ENCODE measurements at regions not wholly inside any gene's neighbourhood (a gene's known extent, or its start where the extent isn't known, plus 50 kb on each side); places are given as distances from the start of the nearest gene placed in this dataset.

DNA sequence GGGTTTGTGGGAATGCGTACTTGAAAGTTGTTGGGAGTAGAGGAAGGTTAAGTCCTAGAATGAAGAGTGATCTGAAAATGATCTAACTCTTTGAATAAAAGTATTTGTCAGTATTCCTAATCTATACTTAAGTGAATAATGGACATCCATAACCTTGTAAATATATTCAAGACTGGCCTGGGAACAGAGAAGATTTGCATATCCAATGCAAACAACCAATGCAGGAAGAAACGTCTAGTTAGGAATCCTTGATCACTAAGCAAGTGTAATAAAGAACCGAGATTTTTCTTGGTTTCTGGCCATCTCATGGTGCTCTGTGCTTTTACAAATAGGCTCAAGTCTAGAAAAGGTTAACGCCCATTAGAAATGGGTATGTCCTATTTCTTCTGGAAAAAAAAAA is 157.1 kb downstream of the RAB11FIP2 start:
- H3K36me3 Mint-ChIP-seq (ENCODE audit: low read depth) = peaks cover 8% of the 10 kb centered on the region; the same call in 1 of the 2 replicates
- H3K27ac Mint-ChIP-seq = no peak overlapping the region

GRCh38 chr10:117892681-117893220 is 154.0 kb downstream of the RAB11FIP2 start:
- H3K27ac Mint-ChIP-seq = no peak overlapping the region
- no peak for DNase-seq
- no peak overlapping the region for H3K4me3 Mint-ChIP-seq
- peaks cover 27% of the 10 kb centered on the region for H3K9me3 Mint-ChIP-seq
- peaks cover 2% of the 10 kb centered on the region; the same call in 1 of the 2 replicates for H3K27me3 Mint-ChIP-seq (ENCODE audit: insufficient read depth)
- TF ChIP-seq, protein P1, sequence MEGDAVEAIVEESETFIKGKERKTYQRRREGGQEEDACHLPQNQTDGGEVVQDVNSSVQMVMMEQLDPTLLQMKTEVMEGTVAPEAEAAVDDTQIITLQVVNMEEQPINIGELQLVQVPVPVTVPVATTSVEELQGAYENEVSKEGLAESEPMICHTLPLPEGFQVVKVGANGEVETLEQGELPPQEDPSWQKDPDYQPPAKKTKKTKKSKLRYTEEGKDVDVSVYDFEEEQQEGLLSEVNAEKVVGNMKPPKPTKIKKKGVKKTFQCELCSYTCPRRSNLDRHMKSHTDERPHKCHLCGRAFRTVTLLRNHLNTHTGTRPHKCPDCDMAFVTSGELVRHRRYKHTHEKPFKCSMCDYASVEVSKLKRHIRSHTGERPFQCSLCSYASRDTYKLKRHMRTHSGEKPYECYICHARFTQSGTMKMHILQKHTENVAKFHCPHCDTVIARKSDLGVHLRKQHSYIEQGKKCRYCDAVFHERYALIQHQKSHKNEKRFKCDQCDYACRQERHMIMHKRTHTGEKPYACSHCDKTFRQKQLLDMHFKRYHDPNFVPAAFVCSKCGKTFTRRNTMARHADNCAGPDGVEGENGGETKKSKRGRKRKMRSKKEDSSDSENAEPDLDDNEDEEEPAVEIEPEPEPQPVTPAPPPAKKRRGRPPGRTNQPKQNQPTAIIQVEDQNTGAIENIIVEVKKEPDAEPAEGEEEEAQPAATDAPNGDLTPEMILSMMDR (IDR thresholded peaks at IDR 0.05) = no peak
- H3K36me3 Mint-ChIP-seq (ENCODE audit: low read depth) = peaks cover 8% of the 10 kb centered on the region; the same call in 1 of the 2 replicates
- H3K4me1 Mint-ChIP-seq (ENCODE audit: low read depth) = no peaks in the 10 kb centered on the region

More for the DNA sequence above, 157.1 kb downstream of the RAB11FIP2 start:
- Mint-ChIP-seq H3K9me3 (peaks cover 27% of the 10 kb centered on the region), H3K4me1 (ENCODE audit: low read depth) (no peaks in the 10 kb centered on the region), H3K27me3 (ENCODE audit: insufficient read depth) (no peaks in the 10 kb centered on the region), H3K4me3 (no peak overlapping the region)
- TF ChIP-seq, protein P1 (IDR thresholded peaks at IDR 0.05) = no peak
- DNase-seq = no peak

- Mint-ChIP-seq H3K36me3 (ENCODE audit: low read depth) (peaks cover 8% of the 10 kb centered on the region; the same call in 1 of the 2 replicates), H3K9me3 (peaks cover 23% of the 10 kb centered on the region), H3K27ac (no peak overlapping the region), H3K4me1 (ENCODE audit: low read depth) (no peaks in the 10 kb centered on the region), H3K4me3 (no peak overlapping the region), H3K27me3 (ENCODE audit: insufficient read depth) (peaks cover 2% of the 10 kb centered on the region; the same call in 1 of the 2 replicates)
- TF ChIP-seq, protein P1 (IDR thresholded peaks at IDR 0.05) = no peak
- no peak for DNase-seq
Observed at GRCh38 chr10:117894339-117894738, 152.4 kb downstream of the RAB11FIP2 start.

GRCh38 chr10:117896517-117896916 is 150.2 kb downstream of the RAB11FIP2 start:
- Mint-ChIP-seq H3K27ac (no peak overlapping the region), H3K36me3 (ENCODE audit: low read depth) (0 out of 2 replicates have a peak, but pooled peaks cover 8% of the 10 kb centered on the region), H3K4me3 (no peak overlapping the region), H3K9me3 (peaks cover 36% of the 10 kb centered on the region), H3K4me1 (ENCODE audit: low read depth) (no peaks in the 10 kb centered on the region), H3K27me3 (ENCODE audit: insufficient read depth) (peaks cover 2% of the 10 kb centered on the region; the same call in 1 of the 2 replicates)
- no peak for DNase-seq
- TF ChIP-seq, protein P1 (IDR thresholded peaks at IDR 0.05) = no peak

DNA sequence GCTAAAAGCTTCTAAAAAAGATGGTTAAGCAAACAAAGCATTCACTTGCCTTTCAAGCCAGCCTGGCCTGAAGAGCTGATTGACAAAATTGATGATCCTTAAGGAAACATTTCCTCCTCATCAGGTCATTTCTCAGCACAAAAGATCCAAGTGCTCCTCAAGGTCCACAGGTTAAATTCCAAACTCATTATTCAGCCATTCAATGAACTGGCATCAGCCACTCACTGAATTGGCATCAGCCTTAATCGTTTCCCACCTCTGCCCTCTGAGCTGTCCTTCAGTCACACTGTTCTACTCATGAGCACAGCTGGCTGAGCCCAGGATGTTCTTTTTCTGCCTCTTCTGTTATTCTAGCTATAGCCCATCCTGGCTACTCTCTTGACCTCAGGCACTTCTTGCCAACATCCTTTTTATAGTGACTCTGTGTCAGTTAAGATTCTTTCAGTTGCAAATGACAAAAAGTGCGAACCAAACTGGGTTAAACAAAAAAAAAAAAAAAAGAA is 147.5 kb downstream of the RAB11FIP2 start:
- no peak for DNase-seq
- TF ChIP-seq, protein P1 (IDR thresholded peaks at IDR 0.05) = no peak
- no peak overlapping the region for H3K4me3 Mint-ChIP-seq
- H3K27me3 Mint-ChIP-seq (ENCODE audit: insufficient read depth) = peaks cover 4% of the 10 kb centered on the region
- H3K4me1 Mint-ChIP-seq (ENCODE audit: low read depth) = no peaks in the 10 kb centered on the region
- H3K27ac Mint-ChIP-seq = no peak overlapping the region
- H3K36me3 Mint-ChIP-seq (ENCODE audit: low read depth) = no peaks in the 10 kb centered on the region
- peaks cover 35% of the 10 kb centered on the region for H3K9me3 Mint-ChIP-seq

Measured in HFFc6 (cell line).